ENCODE measurements at regions not wholly inside any gene's neighbourhood (a gene's known extent, or its start where the extent isn't known, plus 50 kb on each side); places are given as distances from the start of the nearest gene placed in this dataset.

DNA sequence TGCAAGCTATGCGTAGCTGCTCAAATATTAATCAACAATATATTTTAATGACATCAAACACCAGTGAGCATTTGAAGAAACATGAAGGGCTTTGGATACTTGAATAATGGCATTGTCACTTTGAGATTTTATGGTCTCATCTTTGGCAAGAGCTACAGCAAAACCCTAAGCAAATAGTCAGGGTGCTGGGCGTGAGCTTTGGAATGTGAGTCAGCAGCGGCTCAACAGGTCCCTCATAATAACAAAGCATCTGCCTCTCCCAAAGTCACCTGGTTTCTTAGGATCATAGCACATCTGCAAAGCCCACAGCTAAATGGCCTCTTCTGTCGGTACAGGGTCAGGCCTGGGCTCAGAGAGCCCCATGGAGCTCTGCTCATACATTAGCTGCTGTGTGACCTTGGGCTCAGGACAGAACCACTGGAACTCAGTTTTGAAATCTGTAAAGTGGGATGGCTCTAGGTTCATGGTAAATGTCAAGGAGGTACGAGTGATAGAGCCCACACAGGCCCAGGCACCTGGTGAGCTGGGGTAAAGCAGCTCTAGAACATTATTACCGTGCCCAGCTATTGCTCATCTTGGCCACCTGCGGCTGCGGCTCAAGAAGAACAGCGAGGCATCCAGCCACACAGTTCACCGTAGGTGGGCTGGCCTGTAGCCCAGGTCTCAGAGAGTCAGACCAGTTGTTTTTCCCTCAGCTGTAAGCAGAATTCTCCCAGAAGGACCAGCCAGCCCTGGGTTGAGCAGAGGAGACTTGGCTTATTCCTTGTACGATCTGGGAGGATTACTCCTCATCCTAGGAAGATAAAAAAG, 544.5 kb upstream of the CDH11 start:
- no peak for TF ChIP-seq GATA3 (IDR thresholded peaks at IDR 0.05; ENCODE audit: low read depth, low read length)
- no peak for TF ChIP-seq GATA2 (IDR thresholded peaks at IDR 0.05; ENCODE audit: low read depth, low read length)

- TF ChIP-seq GATA3 (IDR thresholded peaks at IDR 0.05; ENCODE audit: low read depth, low read length) (no peak), GATA2 (IDR thresholded peaks at IDR 0.05; ENCODE audit: low read depth, low read length) (no peak)
These were observed 543.7 kb upstream of the CDH11 start for GRCh38 chr16:65665586-65665985.

- TF ChIP-seq GATA3 (IDR thresholded peaks at IDR 0.05; ENCODE audit: low read depth, low read length) (no peak), GATA2 (IDR thresholded peaks at IDR 0.05; ENCODE audit: low read depth, low read length) (no peak)
These were observed 541.9 kb upstream of the CDH11 start for GRCh38 chr16:65663774-65664173.

DNA sequence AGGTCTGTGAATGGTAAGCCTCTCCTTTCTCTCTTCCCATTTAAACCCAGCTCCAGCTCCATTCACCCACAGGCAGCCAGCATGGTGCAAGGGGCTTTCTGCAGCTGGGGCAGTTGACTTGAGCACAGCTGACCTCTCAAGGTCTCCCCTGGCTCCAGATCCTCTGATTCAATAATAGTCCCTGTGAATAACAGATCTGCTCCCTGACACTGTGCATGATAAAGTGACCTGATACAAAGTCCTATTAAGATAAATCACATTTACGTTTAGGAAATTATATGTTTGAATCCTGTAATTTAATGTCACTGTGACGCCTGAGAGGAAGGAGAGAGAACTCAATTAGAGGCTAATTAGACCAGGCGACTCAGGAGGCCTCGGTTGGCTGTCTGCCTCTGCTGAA, 540.4 kb upstream of the CDH11 start:
- peak; percentile 82 for TF ChIP-seq GATA2 (IDR thresholded peaks at IDR 0.05; ENCODE audit: low read depth, low read length)
- TF ChIP-seq GATA3 (IDR thresholded peaks at IDR 0.05; ENCODE audit: low read depth, low read length): peak; percentile 73

DNA sequence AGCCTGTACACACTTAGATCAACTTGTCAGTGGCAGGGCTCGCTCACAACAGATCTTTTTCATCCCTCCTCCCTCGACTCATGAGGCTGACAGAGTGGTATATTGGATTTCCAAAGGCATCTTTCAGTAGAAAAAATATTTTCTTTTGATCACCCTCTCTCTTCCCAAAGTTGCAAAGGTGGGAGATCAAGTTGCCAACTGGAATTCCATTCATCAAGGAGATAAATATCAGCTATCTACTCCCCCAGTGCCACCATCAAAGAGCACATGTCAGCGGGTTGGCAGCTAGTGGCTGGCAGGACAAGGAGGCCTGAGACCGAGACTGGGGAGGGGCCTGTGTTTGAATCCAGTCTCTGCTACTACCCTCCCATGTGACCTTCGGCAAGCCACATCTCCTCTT, 539.7 kb upstream of the CDH11 start:
- no peak for TF ChIP-seq GATA2 (IDR thresholded peaks at IDR 0.05; ENCODE audit: low read depth, low read length)
- no peak for TF ChIP-seq GATA3 (IDR thresholded peaks at IDR 0.05; ENCODE audit: low read depth, low read length)

DNA sequence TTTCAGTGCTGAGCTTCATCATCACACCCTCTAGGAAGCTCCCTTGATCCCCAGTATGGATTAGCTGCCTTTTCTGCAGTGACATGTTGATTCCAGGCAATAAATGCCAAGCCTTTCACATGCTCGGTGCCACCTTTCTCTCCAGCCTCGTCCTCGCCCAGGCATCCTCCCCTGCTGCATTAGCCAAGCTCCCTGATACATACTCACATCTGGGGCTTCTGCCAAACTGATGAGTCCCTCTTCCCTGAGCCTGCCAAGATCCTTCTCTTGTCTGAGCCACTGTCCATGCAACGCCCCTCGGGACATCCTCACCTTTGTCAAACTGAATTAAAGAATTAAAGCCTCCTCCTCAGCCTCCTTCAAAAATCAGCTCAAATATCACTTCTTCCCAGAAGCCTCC, 538.5 kb upstream of the CDH11 start:
- TF ChIP-seq GATA3 (IDR thresholded peaks at IDR 0.05; ENCODE audit: low read depth, low read length): no peak
- TF ChIP-seq GATA2 (IDR thresholded peaks at IDR 0.05; ENCODE audit: low read depth, low read length): no peak

DNA sequence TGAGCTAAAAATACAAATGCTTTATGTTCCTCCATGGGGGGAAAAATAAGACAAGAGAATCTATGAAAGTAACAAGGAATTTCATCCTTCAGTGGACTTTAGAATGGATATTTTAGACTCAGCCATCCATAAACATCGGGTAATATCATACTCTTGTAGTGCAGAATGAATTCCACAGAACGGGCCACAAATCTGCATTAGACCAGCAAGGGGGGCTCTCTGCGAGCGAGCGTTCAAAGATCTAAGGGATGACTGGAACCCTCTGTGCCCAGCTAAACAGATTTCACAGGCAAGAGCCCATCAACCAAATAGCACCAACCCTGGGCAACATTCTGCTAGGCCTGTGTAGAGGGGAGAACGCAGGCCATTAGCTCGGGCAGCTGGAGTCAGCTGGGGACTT, 537.9 kb upstream of the CDH11 start:
- TF ChIP-seq GATA3 (IDR thresholded peaks at IDR 0.05; ENCODE audit: low read depth, low read length) (no peak), GATA2 (IDR thresholded peaks at IDR 0.05; ENCODE audit: low read depth, low read length) (no peak)

GRCh38 chr16:65658787-65659220, 536.9 kb upstream of the CDH11 start:
- TF ChIP-seq GATA2 (IDR thresholded peaks at IDR 0.05; ENCODE audit: low read depth, low read length): no peak
- no peak for TF ChIP-seq GATA3 (IDR thresholded peaks at IDR 0.05; ENCODE audit: low read depth, low read length)

GRCh38 chr16:65658349-65658748, 536.5 kb upstream of the CDH11 start:
- TF ChIP-seq GATA3 (IDR thresholded peaks at IDR 0.05; ENCODE audit: low read depth, low read length): no peak
- TF ChIP-seq GATA2 (IDR thresholded peaks at IDR 0.05; ENCODE audit: low read depth, low read length): no peak

DNA sequence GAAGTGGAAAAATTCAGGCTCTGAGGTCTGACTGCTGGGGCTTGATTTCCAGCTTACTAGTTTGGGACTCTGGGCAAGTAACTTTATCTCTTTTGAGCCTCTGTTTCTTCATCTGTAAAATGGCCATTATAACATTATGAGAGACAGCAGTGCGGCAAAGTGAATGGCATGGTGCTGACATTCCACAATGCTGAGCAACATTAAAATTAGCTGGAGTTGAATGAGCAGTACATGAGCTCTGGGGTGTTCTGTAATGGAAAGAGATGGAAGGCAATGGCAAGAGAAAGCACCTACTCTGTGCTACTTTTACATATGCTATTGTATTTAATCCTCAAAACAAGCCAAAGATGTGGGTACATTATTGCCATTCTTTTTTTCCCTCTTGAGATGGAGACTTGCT, 535.7 kb upstream of the CDH11 start:
- TF ChIP-seq GATA3 (IDR thresholded peaks at IDR 0.05; ENCODE audit: low read depth, low read length) (no peak), GATA2 (IDR thresholded peaks at IDR 0.05; ENCODE audit: low read depth, low read length) (no peak)

DNA sequence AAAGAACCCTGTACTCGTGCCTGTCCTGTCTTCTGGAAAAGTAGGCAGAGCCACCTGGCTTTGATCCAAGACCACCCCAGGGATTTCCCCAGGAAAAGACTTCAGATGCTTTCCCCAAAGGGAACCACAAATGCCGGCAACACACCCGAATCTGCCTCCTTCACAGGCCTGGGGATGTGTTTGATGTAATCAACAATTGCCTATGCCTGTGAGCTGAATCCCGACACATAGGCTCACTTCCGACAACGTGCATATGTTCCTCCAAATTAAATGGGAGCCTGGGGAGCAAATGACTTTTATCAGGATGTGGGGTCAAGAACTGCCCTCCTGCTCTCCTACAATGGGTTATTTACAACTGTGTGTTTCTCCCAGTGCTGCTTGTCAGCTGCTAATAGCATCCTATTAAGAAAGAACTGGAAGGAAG, 535.2 kb upstream of the CDH11 start:
- TF ChIP-seq GATA2 (IDR thresholded peaks at IDR 0.05; ENCODE audit: low read depth, low read length): peak; percentile 69
- no peak for TF ChIP-seq GATA3 (IDR thresholded peaks at IDR 0.05; ENCODE audit: low read depth, low read length)

- no peak for TF ChIP-seq GATA2 (IDR thresholded peaks at IDR 0.05; ENCODE audit: low read depth, low read length)
- no peak for TF ChIP-seq GATA3 (IDR thresholded peaks at IDR 0.05; ENCODE audit: low read depth, low read length)
These were observed 533.9 kb upstream of the CDH11 start for GRCh38 chr16:65655802-65656201.

- TF ChIP-seq GATA3 (IDR thresholded peaks at IDR 0.05; ENCODE audit: low read depth, low read length): no peak
- no peak for TF ChIP-seq GATA2 (IDR thresholded peaks at IDR 0.05; ENCODE audit: low read depth, low read length)
These were observed 526.2 kb upstream of the CDH11 start for GRCh38 chr16:65648101-65648500.

- TF ChIP-seq GATA3 (IDR thresholded peaks at IDR 0.05; ENCODE audit: low read depth, low read length) (no peak), GATA2 (IDR thresholded peaks at IDR 0.05; ENCODE audit: low read depth, low read length) (no peak)
These were observed 523.0 kb upstream of the CDH11 start for GRCh38 chr16:65644821-65645220.

DNA sequence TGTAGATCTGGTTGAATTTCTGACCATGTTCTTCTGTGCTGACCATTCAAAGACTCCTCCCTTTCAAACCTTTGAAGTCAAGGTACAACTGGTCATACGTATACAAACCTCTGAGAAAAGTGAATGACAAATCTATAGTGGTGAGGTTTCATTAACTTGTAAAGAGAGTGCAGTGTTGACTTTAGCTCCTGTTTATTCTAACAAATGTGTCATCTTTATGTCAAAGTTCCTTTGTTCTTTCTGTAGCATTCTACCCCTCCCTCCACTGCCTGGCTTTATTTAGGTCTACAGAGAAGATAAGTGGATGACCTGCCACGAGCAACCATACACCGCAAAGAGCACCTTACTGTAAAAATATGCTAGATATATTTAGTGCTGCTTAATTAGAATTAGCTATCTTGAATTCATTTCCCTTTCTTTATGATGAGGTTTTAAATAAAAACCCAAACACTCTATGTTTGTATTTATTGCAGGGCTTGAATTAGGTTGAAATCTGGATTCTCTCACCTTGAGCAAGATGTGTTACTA, 520.0 kb upstream of the CDH11 start:
- TF ChIP-seq GATA3 (IDR thresholded peaks at IDR 0.05; ENCODE audit: low read depth, low read length): no peak
